Fibroblast of the aortic adventitia (primary cell): ENCODE measurements at regions not wholly inside any gene's neighbourhood (a gene's known extent, or its start where the extent isn't known, plus 50 kb on each side); places are given as distances from the start of the nearest gene placed in this dataset.

Experiments
- DNase-seq: peaks from one replicate; pipeline ENCODE4 v3.0.0-alpha.2; 2010; ENCODE audit warnings: low read depth
- H3K4me3 ChIP-seq: 2 replicates; pipeline ENCODE4 v1.5.1; 2011; ENCODE audit warnings: low read depth, mild to moderate bottlenecking, control low read depth, low read length, moderate library complexity
- TF ChIP-seq, protein P1 (sequence below): IDR thresholded peaks from 2 replicates; pipeline ENCODE4 v1.5.1; 2011; ENCODE audit warnings: mild to moderate bottlenecking, low read length, control low read depth, inconsistent platforms; ENCODE audit not compliant: insufficient read depth

DNA sequence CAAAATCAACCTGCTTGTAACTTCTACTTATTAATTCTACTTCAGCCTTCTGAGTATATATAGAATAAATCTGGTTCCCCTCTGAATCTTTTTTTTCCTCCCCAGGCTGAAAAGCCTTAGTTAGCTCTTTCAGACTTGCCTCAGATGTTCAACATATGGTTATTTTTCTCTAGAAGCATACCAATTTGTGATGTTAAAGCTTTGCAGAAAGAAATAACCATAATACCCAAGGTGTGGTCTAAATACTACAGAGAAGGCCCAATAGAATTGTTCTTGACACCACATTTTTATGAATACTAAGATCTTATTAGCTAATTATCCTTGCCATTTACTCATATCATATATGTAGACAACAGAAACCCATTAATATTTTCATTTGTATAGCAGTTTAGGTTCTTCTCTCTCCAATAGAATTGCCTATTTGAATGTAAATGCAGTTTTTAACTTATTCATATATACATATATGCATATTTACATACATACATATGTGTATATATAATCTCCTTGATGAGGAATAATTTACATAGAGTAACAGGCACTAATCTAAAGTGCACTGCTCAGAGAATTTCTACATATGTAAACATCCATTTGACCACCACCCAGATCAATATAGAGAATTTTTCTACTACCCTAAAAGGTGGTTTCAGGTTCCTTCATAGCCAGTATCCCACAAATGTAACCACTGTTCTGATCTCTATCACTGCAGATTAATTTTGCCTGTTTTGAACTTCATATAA is 175.2 kb upstream of the IVNS1ABP start:
- DNase-seq: no peak
- TF ChIP-seq, protein P1, sequence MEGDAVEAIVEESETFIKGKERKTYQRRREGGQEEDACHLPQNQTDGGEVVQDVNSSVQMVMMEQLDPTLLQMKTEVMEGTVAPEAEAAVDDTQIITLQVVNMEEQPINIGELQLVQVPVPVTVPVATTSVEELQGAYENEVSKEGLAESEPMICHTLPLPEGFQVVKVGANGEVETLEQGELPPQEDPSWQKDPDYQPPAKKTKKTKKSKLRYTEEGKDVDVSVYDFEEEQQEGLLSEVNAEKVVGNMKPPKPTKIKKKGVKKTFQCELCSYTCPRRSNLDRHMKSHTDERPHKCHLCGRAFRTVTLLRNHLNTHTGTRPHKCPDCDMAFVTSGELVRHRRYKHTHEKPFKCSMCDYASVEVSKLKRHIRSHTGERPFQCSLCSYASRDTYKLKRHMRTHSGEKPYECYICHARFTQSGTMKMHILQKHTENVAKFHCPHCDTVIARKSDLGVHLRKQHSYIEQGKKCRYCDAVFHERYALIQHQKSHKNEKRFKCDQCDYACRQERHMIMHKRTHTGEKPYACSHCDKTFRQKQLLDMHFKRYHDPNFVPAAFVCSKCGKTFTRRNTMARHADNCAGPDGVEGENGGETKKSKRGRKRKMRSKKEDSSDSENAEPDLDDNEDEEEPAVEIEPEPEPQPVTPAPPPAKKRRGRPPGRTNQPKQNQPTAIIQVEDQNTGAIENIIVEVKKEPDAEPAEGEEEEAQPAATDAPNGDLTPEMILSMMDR: no peak
- H3K4me3 ChIP-seq: no peak overlapping the region

DNA sequence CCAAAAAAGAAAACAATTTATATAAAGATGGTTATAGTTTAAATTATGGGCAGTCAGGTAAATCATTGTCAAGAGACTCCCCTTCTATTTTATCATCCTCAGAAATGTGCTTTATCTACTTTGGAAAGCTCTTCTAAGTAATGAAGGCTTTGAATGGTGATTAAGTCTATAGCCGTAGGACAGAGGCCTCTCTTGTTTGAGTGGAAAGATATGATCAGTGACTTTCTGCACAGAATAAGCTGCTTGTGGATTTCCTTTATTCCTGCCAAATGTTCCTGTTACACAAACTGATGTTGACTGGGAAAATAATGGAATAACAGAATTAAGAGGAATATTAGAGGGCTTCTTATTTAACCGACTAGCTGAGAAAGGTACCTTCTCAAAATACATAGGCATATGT is 174.6 kb upstream of the IVNS1ABP start:
- DNase-seq: no peak
- TF ChIP-seq, protein P1: no peak
- no peak overlapping the region for H3K4me3 ChIP-seq

DNA sequence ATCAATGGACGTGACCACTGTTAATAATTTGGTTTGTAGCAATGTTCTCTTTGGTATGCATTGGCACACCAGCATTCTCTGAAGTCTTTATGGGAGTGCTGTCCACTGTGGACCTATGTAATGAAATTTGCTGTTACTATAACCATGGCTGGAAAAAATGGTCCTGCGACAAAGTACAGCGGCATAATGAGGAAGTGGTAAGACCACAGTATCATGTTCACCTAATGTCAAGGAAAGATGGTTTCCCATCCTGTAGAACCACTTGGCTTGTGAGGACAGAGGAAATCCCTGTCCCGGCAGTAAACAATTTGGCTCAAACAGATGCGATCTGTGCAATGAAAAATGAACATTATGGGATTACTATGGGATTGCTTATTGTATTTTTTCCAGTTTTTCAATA is 173.9 kb upstream of the IVNS1ABP start:
- TF ChIP-seq, protein P1: no peak
- DNase-seq: no peak
- no peak overlapping the region for H3K4me3 ChIP-seq

DNA sequence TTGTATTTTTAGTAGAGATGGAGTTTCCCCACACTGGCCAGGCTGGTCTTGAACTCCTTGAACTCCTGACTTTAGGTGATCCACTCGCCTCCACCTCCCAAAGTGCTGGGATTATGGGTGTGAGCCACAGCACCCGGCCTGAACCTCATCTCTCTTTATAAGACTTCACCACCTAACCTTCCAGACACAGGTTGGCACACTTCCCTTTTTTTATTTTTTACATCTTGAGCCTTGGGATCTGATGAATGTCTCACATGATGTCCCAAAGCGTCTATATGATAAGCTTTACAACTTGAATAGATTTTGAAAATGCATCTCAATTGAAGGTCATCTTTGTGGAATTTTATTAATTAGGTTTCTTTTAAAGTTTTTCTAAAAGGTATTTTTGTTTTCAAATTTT is 172.4 kb upstream of the IVNS1ABP start:
- TF ChIP-seq, protein P1: no peak
- no peak overlapping the region for H3K4me3 ChIP-seq

DNA sequence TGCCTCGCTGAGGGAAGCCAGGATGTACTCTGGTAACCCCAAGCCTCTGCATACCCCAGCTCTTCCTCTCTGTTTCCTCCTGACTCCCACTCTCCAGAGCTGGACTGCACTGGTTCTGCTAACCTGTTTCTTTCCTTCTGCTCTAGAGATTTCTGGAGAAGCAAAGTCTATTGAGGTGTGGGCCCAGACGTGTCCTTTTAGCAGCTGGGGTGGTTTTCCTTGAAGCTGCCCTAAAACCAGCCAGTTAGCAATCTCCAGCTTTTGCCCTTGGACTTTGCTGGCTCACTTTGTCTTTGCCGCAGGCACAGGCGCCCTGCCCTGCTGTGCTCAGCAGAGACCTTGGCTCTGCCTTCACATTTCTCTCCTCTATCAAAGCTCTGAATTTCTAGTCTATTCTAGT is 171.8 kb upstream of the IVNS1ABP start:
- TF ChIP-seq, protein P1: no peak
- no peak overlapping the region for H3K4me3 ChIP-seq
- DNase-seq: no peak

More for the DNA sequence above, 172.4 kb upstream of the IVNS1ABP start:
- DNase-seq: no peak

DNA sequence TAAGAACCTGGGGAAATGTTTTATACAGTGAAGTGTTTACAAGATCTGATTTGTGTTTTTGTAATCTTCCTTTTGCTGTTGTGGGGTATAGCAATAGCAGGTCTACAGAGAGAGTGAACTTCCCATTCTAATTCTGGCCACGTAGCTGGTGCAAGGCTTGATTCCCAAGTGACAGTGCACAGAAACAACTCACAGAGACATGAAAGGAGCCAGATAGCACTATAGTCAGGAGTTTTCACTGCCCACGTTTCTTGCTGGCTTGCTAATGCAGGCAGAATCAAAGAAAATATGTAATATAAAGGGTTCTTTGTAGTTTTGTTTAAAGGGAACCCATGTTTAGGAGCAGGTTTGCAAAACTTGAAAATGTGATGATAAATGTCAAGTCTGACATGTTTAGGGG is 170.9 kb upstream of the IVNS1ABP start:
- no peak for DNase-seq
- H3K4me3 ChIP-seq: no peak overlapping the region

More for the DNA sequence above, 170.9 kb upstream of the IVNS1ABP start:
- TF ChIP-seq, protein P1: no peak
